Ovary (tissue), 3 donors: ENCODE measurements at regions not wholly inside any gene's neighbourhood (a gene's known extent, or its start where the extent isn't known, plus 50 kb on each side); places are given as distances from the start of the nearest gene placed in this dataset.

Source experiments
- EP300 ChIP-seq: sonication (generic); formaldehyde crosslinking; IDR thresholded peaks from one replicate; pipeline ENCODE4 v1.6.1; 2017; ENCODE audit warnings: antibody characterized with exemption
- POLR2A ChIP-seq: fragments of 450-650 bp; IDR thresholded peaks from one replicate; pipeline ENCODE4 v1.6.1; 2017; ENCODE audit warnings: antibody characterized with exemption, mild to moderate bottlenecking, moderate library complexity
- TF ChIP-seq, protein P1 (sequence below), 3 donors: fragments of 450-650 bp in 2 of 3; fragments of 200-600 bp in 1 of 3; IDR thresholded peaks; one replicate each; pipeline versions ENCODE4 v1.5.1 to v1.8.0; 2016 to 2022; ENCODE audit warnings: antibody characterized with exemption in 3 of 3, mild to moderate bottlenecking in 1 of 3
- donor health status: DM: no; HTN: no; CAD: no.

DNA sequence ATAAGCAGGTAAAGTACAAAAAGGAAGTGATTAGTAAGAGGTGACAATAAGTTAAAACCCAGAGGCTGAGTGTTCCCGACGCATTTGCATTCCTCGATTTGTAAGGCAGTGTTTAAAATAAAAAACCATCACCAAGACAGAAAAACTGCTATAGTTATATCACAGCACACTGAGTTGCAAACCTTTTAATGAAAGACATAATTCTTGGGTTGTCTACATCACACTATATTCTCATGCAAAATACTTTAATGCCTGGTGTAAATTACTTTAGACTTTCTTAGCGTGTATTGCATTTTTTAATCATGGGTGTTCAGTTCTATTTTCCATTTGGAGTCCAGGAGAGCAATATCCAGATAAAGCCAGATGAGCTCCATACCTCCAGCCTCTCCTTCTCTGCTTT, 458.5 kb downstream of the MTX2 start:
- TF ChIP-seq EP300 (no peak), POLR2A (no peak)
- TF ChIP-seq, protein P1, sequence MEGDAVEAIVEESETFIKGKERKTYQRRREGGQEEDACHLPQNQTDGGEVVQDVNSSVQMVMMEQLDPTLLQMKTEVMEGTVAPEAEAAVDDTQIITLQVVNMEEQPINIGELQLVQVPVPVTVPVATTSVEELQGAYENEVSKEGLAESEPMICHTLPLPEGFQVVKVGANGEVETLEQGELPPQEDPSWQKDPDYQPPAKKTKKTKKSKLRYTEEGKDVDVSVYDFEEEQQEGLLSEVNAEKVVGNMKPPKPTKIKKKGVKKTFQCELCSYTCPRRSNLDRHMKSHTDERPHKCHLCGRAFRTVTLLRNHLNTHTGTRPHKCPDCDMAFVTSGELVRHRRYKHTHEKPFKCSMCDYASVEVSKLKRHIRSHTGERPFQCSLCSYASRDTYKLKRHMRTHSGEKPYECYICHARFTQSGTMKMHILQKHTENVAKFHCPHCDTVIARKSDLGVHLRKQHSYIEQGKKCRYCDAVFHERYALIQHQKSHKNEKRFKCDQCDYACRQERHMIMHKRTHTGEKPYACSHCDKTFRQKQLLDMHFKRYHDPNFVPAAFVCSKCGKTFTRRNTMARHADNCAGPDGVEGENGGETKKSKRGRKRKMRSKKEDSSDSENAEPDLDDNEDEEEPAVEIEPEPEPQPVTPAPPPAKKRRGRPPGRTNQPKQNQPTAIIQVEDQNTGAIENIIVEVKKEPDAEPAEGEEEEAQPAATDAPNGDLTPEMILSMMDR (IDR thresholded peaks at IDR 0.05), result no peak
